Mammary epithelial cell (primary cell): ENCODE measurements at regions not wholly inside any gene's neighbourhood (a gene's known extent, or its start where the extent isn't known, plus 50 kb on each side); places are given as distances from the start of the nearest gene placed in this dataset.

Experiments used
- CTCF ChIP-seq, 2 donors: IDR thresholded peaks in 1 of 2; conservative IDR thresholded peaks in 1 of 2; 2 replicates each; pipeline ENCODE4 v1.5.1; 2011 to 2012; ENCODE audit warnings: inconsistent platforms in 2 of 2, low read length in 2 of 2, mild to moderate bottlenecking in 2 of 2, control low read depth in 1 of 2, low read depth in 1 of 2; ENCODE audit not compliant: insufficient read depth in 1 of 2; ENCODE audit errors: extremely low read depth in 1 of 2
- EZH2 ChIP-seq: IDR thresholded peaks from 2 replicates; pipeline ENCODE4 v1.6.1; 2012; ENCODE audit warnings: low read length, inconsistent platforms, borderline replicate concordance

DNA sequence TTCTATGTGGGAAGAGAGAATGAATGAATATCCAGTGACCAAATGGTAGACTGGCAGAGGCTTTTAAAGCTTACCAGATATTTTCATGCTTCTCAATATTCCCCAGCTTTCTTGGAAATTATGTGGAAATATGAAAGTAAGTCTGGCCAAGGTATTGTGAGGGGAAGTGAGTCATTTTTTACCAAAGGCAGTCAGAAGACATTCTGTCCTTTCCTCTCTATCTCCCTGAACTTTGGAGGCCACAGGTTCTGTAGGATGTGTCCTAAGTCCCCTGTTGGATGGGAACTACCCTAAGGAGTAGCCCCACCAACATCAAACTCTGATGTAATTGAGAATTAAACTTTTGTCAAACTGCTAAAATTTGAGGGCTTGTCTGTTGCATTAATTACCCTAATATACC lies 593.8 kb upstream of the NRSN1 start:
- TF ChIP-seq CTCF (conservative IDR thresholded peaks at IDR 0.05 in 1 of 2, IDR thresholded peaks at IDR 0.05 in 1 of 2; ENCODE audit: extremely low read depth in 1 of 2, insufficient read depth in 1 of 2, low read depth in 1 of 2, low read length in 2 of 2) (no peak), EZH2 (no peak)
